ENCODE measurements at regions not wholly inside any gene's neighbourhood (a gene's known extent, or its start where the extent isn't known, plus 50 kb on each side); places are given as distances from the start of the nearest gene placed in this dataset.
A peak's percentile ranks its signal among the peaks of the same experiment; 100 is the strongest.
"Not testable (repeated sequence)": the region's sequence is repeated elsewhere in the genome, so short reads cannot be mapped to it uniquely, and the experiment has no call there.

- FAIRE-seq (no peak), DNase-seq (ENCODE audit: low spot score in 2 of 2) (no peak)
Observed at GRCh38 chr5:17364987-17365810, 132.8 kb upstream of the TAF11L2 start.

GRCh38 chr5:17365811-17366138 is 132.3 kb upstream of the TAF11L2 start:
- peak in 1 of 2 donors; percentile 28 for DNase-seq (ENCODE audit: low spot score in 2 of 2)
- no peak for FAIRE-seq

- FAIRE-seq, result no peak
- DNase-seq (ENCODE audit: low spot score in 2 of 2), result no peak
Observed at GRCh38 chr5:17367256-17367840, 130.7 kb upstream of the TAF11L2 start.

DNA sequence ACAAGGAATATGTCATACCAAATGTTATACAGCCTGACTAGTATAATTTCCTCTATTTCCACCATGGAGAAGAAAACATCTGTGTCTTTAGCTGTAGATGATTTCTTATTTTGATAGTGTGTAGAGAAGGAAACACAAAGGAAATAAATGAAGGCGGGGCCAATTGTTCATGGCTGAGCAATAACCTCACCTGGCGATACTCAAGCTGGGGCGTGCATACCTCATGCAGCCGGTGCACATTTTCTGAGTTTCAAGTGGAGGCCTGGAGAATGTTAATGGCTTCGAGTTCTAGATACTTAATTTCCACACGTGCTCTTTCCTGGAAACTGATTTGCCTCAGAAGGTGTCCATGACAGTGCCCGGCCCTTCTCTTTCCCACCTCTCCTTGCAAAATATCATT is 127.4 kb upstream of the TAF11L2 start:
- FAIRE-seq, result no peak
- DNase-seq (ENCODE audit: low spot score in 2 of 2), result no peak

DNA sequence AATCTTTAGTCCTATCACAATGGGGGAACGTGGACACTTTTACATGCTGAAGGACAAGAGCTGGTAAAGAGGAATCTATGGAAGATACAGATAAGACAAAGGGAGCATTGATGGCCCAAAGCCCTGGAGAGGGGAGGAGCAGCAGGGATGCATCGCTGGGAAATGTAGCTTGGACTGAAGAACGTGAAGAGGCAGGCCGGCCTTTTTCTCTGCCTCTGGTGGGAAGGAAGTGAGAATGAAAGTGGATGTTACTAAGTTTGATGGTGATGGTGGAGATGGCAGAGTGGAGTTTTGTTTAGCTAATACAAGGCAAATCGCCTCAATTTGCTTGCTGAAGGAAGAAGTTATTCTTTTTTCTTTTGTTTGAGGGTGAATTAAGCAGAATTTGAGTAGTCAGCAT is 124.6 kb upstream of the TAF11L2 start:
- no peak for DNase-seq (ENCODE audit: low spot score in 2 of 2)
- FAIRE-seq, result no peak

DNA sequence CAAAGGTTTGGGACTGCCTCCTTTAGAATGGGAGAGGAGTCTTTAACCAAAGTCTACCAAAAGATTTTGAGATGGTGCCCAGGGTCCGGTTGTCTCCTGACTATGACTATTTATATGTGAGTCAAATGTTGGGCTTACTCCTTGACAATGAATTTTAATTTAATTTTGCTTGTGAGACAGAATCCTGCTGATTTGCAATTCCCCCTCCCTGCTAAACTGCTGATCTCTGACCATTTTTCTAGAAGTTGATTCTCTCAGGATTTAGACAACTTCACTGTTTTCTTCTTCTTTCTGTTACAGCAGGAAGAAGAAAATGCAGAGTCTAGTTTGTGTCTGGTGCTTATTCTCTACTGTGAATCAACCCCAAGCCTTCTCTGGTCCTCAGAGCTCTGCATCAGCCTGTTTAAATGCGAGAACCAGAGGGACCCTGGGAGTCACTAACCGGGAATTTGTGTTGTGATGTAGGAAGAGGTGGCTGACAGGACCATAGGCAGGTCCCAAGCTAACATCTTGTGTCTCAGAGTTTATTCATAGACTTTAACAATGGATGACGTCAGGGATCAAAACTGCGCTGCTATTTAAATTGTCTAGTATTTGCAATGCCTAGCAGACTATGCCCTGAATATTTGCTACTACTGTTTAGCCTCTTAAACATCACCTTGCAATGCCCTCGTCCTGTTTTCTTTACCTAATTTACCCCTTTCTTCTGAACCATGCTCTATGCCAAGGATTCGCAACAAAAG is 124.0 kb upstream of the TAF11L2 start:
- DNase-seq (ENCODE audit: low spot score in 2 of 2) (no peak), FAIRE-seq (no peak)

DNA sequence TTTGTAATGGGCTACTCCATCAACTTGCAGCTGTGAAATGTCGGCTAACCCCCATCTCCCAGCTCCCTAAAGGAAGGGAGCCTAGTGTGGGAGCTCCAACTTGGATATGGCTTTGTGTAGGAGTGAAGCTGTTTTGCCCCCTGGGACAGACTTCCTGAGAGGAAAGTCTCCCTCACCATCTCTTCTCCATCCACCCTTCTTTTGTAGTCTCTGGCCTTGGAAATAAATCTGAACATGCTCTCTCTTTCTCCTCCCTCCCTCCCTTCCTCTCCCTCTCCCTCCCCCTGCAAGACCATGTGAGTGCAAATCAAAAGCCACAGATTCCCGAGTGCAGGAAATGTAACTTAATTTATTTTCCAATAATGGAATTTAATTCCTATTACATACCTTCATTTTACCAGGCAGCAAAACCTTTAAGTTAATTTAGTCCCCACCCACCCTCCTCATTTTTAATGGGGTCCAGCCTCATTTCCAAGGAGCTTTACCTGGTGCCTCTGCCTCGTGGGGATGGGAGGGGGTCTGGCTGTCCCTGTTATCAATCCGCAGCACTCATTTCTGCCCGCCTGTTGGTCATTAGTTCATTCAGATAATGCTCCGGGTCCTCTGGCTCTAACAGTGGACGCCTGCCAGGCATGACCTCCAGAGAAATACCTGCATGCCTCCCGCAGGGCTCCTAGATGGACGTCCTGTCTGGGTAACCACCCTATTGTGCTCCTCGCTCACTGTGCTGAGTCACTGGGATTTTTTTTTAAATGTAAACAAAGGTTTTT is 122.9 kb upstream of the TAF11L2 start:
- DNase-seq (ENCODE audit: low spot score in 2 of 2) (no peak), FAIRE-seq (no peak)

DNA sequence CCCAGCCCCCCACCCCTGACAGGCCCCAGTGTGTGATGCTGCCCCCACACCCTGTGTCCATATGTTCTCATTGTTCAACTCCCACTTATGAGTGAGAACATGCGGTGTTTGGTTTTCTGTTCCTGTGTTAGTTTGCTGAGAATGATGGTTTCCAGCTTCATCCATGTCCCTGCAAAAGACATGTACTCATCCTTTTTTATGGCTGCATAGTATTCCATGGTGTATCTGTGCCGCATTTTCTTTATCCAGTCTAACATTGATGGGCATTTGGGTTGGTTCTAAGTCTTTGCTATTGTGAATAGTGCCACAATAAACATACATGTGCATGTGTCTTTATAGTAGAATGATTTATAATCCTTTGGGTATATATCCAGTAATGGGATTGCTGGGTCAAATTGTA is 122.1 kb upstream of the TAF11L2 start:
- not testable (repeated sequence) for DNase-seq (ENCODE audit: low spot score in 2 of 2); FAIRE-seq

GRCh38 chr5:17378346-17378997 is 119.6 kb upstream of the TAF11L2 start:
- DNase-seq (ENCODE audit: low spot score in 2 of 2), result no peak
- no peak for FAIRE-seq

- DNase-seq (ENCODE audit: low spot score in 2 of 2), result no peak
- FAIRE-seq, result no peak
Observed at GRCh38 chr5:17379100-17379951, 118.7 kb upstream of the TAF11L2 start.

DNA sequence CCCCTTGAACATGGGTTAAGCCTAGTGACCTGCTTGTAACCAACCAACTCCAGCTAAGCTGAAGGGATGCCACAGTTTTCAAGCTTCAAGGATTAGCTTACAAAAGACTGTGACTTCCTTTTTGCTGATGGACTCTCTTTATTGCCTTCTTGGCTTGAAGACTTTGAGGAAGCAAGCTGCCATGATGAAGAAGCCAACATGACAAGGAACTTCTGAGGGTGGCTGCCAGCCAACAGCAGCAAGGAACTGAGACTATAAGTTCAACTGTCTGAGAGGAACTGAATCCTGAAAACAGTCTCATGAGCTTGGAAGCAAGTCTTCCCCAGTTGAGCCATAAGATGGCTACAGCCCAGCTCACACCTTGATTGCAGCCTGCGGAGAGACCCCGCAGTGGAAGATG is 116.1 kb upstream of the TAF11L2 start:
- DNase-seq (ENCODE audit: low spot score in 2 of 2) (no peak), FAIRE-seq (no peak)

DNA sequence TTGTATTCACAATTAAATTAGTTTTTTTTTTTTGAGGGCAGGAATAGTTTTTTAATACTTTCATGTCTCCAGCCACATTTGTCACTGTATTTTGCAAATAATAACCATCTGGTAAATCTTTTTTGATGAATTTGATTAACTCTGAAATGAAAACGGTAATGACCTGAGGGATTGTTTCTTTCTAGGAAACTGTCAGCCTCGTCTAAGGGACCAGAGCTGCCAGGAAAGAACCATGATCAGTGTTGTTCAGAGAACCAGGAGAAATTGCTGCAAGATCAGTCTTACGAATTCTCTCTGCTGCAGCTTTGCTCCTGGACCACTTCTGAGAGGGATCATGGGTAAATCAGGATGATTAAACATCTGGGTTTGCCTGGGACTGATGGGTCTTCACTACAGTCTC is 114.5 kb upstream of the TAF11L2 start:
- FAIRE-seq, result no peak
- DNase-seq (ENCODE audit: low spot score in 2 of 2), result no peak

DNA sequence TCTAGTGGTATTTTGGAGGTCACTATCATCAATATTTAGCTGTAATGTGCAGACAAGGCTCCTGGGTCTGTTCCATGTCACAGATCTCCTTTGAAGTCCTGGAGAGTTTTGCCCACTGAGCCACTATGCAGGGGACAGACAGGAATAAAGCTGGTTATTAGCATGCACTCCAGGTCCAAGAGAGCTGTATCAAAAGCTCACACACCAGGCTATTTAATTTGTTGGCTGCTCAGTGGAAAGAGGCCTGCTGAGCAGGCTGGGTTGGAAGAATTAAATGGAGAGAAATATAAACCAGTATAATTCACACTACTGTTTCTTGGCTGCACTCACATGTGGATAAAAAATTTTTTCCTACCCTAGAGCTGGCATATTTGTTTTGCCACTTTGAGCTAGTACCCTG is 113.8 kb upstream of the TAF11L2 start:
- no peak for FAIRE-seq
- no peak for DNase-seq (ENCODE audit: low spot score in 2 of 2)

DNA sequence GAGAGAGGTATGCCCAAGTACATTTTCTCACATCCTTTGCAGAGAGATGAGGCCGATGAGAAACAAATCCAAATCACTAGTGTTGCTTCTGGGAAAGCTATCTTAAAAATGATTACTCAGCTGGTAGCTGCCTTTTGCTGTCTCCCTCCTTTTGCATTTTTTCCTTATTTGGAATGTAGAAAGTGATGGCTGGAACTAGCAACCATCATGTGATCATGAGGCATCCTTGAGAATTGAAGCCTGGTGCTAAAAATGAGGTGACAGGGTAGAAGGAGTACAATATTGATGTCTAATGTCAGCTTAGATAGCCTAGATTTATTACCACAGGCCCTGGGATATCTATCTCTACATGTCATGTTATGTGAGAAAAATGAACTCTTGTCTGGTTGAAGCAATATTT is 109.3 kb upstream of the TAF11L2 start:
- DNase-seq (ENCODE audit: low spot score in 2 of 2), result no peak
- FAIRE-seq, result no peak

GRCh38 chr5:17394086-17394485 is 103.9 kb upstream of the TAF11L2 start:
- no peak for DNase-seq (ENCODE audit: low spot score in 2 of 2)
- no peak for FAIRE-seq

DNA sequence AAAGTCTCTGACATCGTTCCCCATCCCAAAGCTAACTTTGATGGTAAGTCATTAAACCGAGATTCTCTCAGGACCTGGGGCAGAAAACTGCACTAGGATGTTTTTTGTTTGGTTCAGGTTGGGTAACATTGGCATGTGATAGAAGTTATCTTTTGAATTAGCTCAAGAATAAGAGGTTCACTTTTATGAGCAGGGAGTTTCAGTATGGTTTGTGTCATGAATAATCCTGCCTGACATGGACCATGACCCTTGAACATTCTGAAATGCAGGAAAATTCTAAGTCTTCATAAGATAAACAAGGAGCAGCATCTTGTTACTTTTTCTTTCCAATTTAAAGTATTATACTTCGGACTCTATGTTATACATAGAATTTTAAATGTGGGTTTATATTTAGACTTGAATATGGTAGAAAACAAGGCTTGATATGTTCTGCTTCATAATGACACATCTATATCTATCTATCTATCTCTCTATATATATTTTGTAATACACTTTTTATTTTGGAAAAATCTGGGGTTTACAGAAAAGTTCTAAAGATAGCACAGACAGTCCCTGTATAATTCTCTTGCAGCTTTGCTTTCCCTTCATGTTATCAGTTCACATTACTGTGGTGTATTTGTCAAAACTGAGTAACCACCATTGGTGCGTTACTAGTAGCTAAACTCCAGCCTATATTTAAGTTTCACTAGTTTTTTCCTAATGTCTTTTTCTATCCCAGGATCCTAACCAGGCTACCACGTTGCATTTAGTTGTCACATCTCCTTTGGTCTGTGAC is 102.7 kb upstream of the TAF11L2 start:
- no peak for DNase-seq (ENCODE audit: low spot score in 2 of 2)

GRCh38 chr5:17396247-17396646 is 101.8 kb upstream of the TAF11L2 start:
- DNase-seq (ENCODE audit: low spot score in 2 of 2), result no peak
- no peak for FAIRE-seq

More for the DNA sequence above, 102.7 kb upstream of the TAF11L2 start:
- no peak for FAIRE-seq

- FAIRE-seq (no peak), DNase-seq (ENCODE audit: low spot score in 2 of 2) (no peak)
Observed at GRCh38 chr5:17398431-17398830, 99.6 kb upstream of the TAF11L2 start.

Measured in frontal cortex (tissue), 3 donors.